Naive thymus-derived CD4-positive, alpha-beta T cell (primary cell): ENCODE measurements at regions not wholly inside any gene's neighbourhood (a gene's known extent, or its start where the extent isn't known, plus 50 kb on each side); places are given as distances from the start of the nearest gene placed in this dataset.

Source experiments
- ATAC-seq: fragments of 150-1000 bp; cut with Tn5 transposase; 2 replicates; pipeline ENCODE4 v1.10.0; 2021; ENCODE audit warnings: mild to moderate bottlenecking, moderate library complexity
- CTCF ChIA-PET: fragments of 350-600 bp; sonication (Branson Sonifier 250); formaldehyde crosslinking; loops from one replicate; lab custom pipeline; 2021; ENCODE audit warnings: antibody characterized with exemption; lab: Charles Lee
- POLR2A ChIA-PET: fragments of 350-600 bp; sonication (Branson Sonifier 250); formaldehyde crosslinking; loops from one replicate; lab custom pipeline; 2021; ENCODE audit warnings: antibody characterized with exemption, inconsistent platforms; lab: Charles Lee
- DNase-seq, 9 donors: peaks; one replicate each; pipeline versions ENCODE4 v3.0.0 to v3.0.0-alpha.2; 2020 to 2022; ENCODE audit warnings: mixed read lengths in 1 of 9
- H3K27ac ChIP-seq: one replicate; pipeline ENCODE4 v1.7.0; 2013; ENCODE audit warnings: mild to moderate bottlenecking, low read depth, low read length, moderate library complexity
- H3K27me3 ChIP-seq, 2 donors: one replicate each; pipeline ENCODE4 v1.7.0; 2013; ENCODE audit warnings: low read length in 2 of 2, mild to moderate bottlenecking in 2 of 2, moderate library complexity in 2 of 2; ENCODE audit not compliant: control insufficient read depth in 2 of 2, insufficient read depth in 2 of 2
- H3K36me3 ChIP-seq, 3 experiments: 1 replicate in 2 of 3; 2 replicates in 1 of 3; pipeline ENCODE4 v1.7.0; 2013; ENCODE audit warnings: low read length in 3 of 3, mild to moderate bottlenecking in 3 of 3, moderate library complexity in 1 of 3; ENCODE audit not compliant: insufficient read depth in 3 of 3, control insufficient read depth in 2 of 3
- H3K4me1 ChIP-seq, 2 donors: one replicate each; pipeline ENCODE4 v1.7.0; 2013; ENCODE audit warnings: low read length in 2 of 2, mild to moderate bottlenecking in 2 of 2, moderate library complexity in 1 of 2; ENCODE audit not compliant: control insufficient read depth in 2 of 2, insufficient read depth in 2 of 2
- H3K4me3 ChIP-seq: 2 replicates; pipeline ENCODE4 v1.7.0; 2013; ENCODE audit warnings: mild to moderate bottlenecking, low read length
- H3K9me3 ChIP-seq, 3 experiments: 1 replicate in 2 of 3; 2 replicates in 1 of 3; pipeline ENCODE4 v1.7.0; 2013; ENCODE audit warnings: low read length in 3 of 3; ENCODE audit not compliant: control insufficient read depth in 2 of 3
- H3K27ac Mint-ChIP-seq, 9 donors: one replicate each; pipeline ENCODE4 v1.8.0; 2020 to 2022; ENCODE audit warnings: mixed read lengths in 9 of 9, mild to moderate bottlenecking in 8 of 9, moderate library complexity in 5 of 9, inconsistent platforms in 2 of 9
- H3K27me3 Mint-ChIP-seq, 5 donors: one replicate each; pipeline ENCODE4 v1.8.0; 2021 to 2022; ENCODE audit warnings: mixed read lengths in 5 of 5, mild to moderate bottlenecking in 1 of 5
- H3K36me3 Mint-ChIP-seq, 5 donors: one replicate each; pipeline ENCODE4 v1.8.0; 2020 to 2022; ENCODE audit warnings: mixed read lengths in 5 of 5, mild to moderate bottlenecking in 3 of 5, inconsistent platforms in 1 of 5
- H3K4me1 Mint-ChIP-seq, 7 donors: one replicate each; pipeline ENCODE4 v1.8.0; 2020 to 2022; ENCODE audit warnings: mixed read lengths in 7 of 7, mild to moderate bottlenecking in 3 of 7, inconsistent platforms in 1 of 7
- H3K4me3 Mint-ChIP-seq, 10 donors: one replicate each; pipeline ENCODE4 v1.8.0; 2020 to 2022; ENCODE audit warnings: mild to moderate bottlenecking in 10 of 10, mixed read lengths in 10 of 10, moderate library complexity in 6 of 10, inconsistent platforms in 2 of 10
- H3K9me3 Mint-ChIP-seq, 11 donors: one replicate each; pipeline ENCODE4 v1.8.0; 2020 to 2022; ENCODE audit warnings: mixed read lengths in 11 of 11, mild to moderate bottlenecking in 4 of 11, inconsistent platforms in 1 of 11, moderate library complexity in 1 of 11
- intact Hi-C, 2 donors: fragments of 100-400 bp; cut with micrococcal nuclease; formaldehyde crosslinking; loops; one replicate each; pipeline ENCODE4 v1.15.1; 2023

DNA sequence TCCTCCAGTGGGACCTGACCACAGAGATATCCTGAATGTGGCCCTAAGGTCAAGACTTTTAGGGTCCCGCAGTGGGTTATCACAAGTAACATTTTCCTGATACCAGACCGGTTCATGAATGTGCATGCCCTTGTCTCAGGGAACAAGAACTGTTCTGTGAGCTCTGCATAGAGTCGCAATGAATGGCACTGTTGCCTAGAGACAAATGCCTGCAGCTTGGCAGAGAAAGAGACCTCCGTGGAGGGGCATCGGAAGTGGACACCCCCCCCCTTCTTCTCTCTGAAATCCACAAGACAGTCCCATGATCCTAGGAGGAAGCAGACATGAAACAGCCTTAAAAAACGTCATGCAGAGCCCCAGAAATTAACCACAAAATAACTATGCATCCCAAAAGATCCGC lies 714.4 kb upstream of the TSPY4 start:
- Mint-ChIP-seq H3K36me3 (no peaks in the 10 kb centered on the region), H3K27me3 (no peaks in the 10 kb centered on the region), H3K9me3 (no peaks in the 10 kb centered on the region), H3K4me3 (no peak overlapping the region), H3K27ac (no peak overlapping the region), H3K4me1 (no peaks in the 10 kb centered on the region)
- Histone ChIP-seq H3K9me3 (no peaks in the 10 kb centered on the region), H3K4me3 (no peak overlapping the region), H3K27me3 (no peaks in the 10 kb centered on the region), H3K27ac (no peak overlapping the region), H3K36me3 (no peaks in the 10 kb centered on the region), H3K4me1 (no peaks in the 10 kb centered on the region)
- POLR2A ChIA-PET = no interaction called here
- CTCF ChIA-PET = no interaction called here
- intact Hi-C loops = no loop called here
- no peak for ATAC-seq
- no peak for DNase-seq

GRCh38 chrY:8629636-8630035 lies 707.6 kb upstream of the TSPY4 start:
- Histone ChIP-seq H3K4me3 (no peak overlapping the region), H3K4me1 (no peaks in the 10 kb centered on the region), H3K27ac (no peak overlapping the region), H3K9me3 (no peaks in the 10 kb centered on the region), H3K27me3 (no peaks in the 10 kb centered on the region), H3K36me3 (no peaks in the 10 kb centered on the region)
- ATAC-seq = no peak
- H3K4me3 Mint-ChIP-seq = no peak overlapping the region
- H3K36me3 Mint-ChIP-seq = no peaks in the 10 kb centered on the region
- H3K4me1 Mint-ChIP-seq = no peaks in the 10 kb centered on the region
- H3K27me3 Mint-ChIP-seq = no peaks in the 10 kb centered on the region
- CTCF ChIA-PET = no interaction called here
- peaks cover 0 to 4% (median 0%) of the 10 kb centered on the region in 11 donors for H3K9me3 Mint-ChIP-seq
- no peak for DNase-seq
- no peak overlapping the region for H3K27ac Mint-ChIP-seq
- intact Hi-C loops = no loop called here
- POLR2A ChIA-PET = no interaction called here

- Mint-ChIP-seq H3K27me3 (no peaks in the 10 kb centered on the region), H3K9me3 (peaks cover 0 to 4% (median 0%) of the 10 kb centered on the region in 11 donors), H3K36me3 (no peaks in the 10 kb centered on the region), H3K4me1 (no peaks in the 10 kb centered on the region), H3K4me3 (no peak overlapping the region), H3K27ac (no peak overlapping the region)
- intact Hi-C loops = no loop called here
- Histone ChIP-seq H3K9me3 (no peaks in the 10 kb centered on the region), H3K27me3 (no peaks in the 10 kb centered on the region), H3K27ac (no peak overlapping the region), H3K4me1 (no peaks in the 10 kb centered on the region), H3K4me3 (no peak overlapping the region), H3K36me3 (no peaks in the 10 kb centered on the region)
- ChIA-PET POLR2A (no interaction called here), CTCF (no interaction called here)
- ATAC-seq (no peak), DNase-seq (no peak)
Observed at GRCh38 chrY:8638111-8638510, 699.2 kb upstream of the TSPY4 start.

- H3K27ac Mint-ChIP-seq = no peak overlapping the region
- H3K36me3 Mint-ChIP-seq = no peaks in the 10 kb centered on the region
- intact Hi-C loops = no loop called here
- H3K9me3 Mint-ChIP-seq = no peaks in the 10 kb centered on the region
- ChIA-PET POLR2A (no interaction called here), CTCF (no interaction called here)
- Histone ChIP-seq H3K36me3 (no peaks in the 10 kb centered on the region), H3K9me3 (no peaks in the 10 kb centered on the region), H3K27me3 (no peaks in the 10 kb centered on the region), H3K4me3 (no peak overlapping the region), H3K27ac (no peak overlapping the region), H3K4me1 (no peaks in the 10 kb centered on the region)
- no peak overlapping the region for H3K4me3 Mint-ChIP-seq
- no peaks in the 10 kb centered on the region for H3K4me1 Mint-ChIP-seq
- ATAC-seq = no peak
- no peak for DNase-seq
- H3K27me3 Mint-ChIP-seq = peaks cover 0 to 7% (median 0%) of the 10 kb centered on the region in 5 donors
Observed at GRCh38 chrY:8644926-8645325, 692.3 kb upstream of the TSPY4 start.

- no peak for ATAC-seq
- Histone ChIP-seq H3K4me3 (no peak overlapping the region), H3K27ac (no peak overlapping the region), H3K4me1 (no peaks in the 10 kb centered on the region), H3K36me3 (no peaks in the 10 kb centered on the region), H3K9me3 (no peaks in the 10 kb centered on the region), H3K27me3 (no peaks in the 10 kb centered on the region)
- ChIA-PET CTCF (no interaction called here), POLR2A (no interaction called here)
- Mint-ChIP-seq H3K36me3 (no peaks in the 10 kb centered on the region), H3K4me3 (no peak overlapping the region), H3K4me1 (no peaks in the 10 kb centered on the region), H3K27ac (no peak overlapping the region), H3K27me3 (peaks cover 0 to 3% (median 0%) of the 10 kb centered on the region in 5 donors), H3K9me3 (no peaks in the 10 kb centered on the region)
- DNase-seq = no peak
- intact Hi-C loops = no loop called here
Observed at GRCh38 chrY:8652445-8652844, 684.8 kb upstream of the TSPY4 start.

- no peaks in the 10 kb centered on the region for H3K27me3 Mint-ChIP-seq
- no peak overlapping the region for H3K4me3 Mint-ChIP-seq
- DNase-seq = no peak
- H3K4me3 ChIP-seq = no peak overlapping the region
- no peak overlapping the region for H3K27ac ChIP-seq
- H3K36me3 Mint-ChIP-seq = no peaks in the 10 kb centered on the region
- H3K9me3 Mint-ChIP-seq = no peaks in the 10 kb centered on the region
- no peak for ATAC-seq
- H3K9me3 ChIP-seq = no peaks in the 10 kb centered on the region
- H3K4me1 Mint-ChIP-seq = no peaks in the 10 kb centered on the region
- no peaks in the 10 kb centered on the region for H3K36me3 ChIP-seq
- intact Hi-C loops = no loop called here
- POLR2A ChIA-PET = no interaction called here
- CTCF ChIA-PET = no interaction called here
- H3K27ac Mint-ChIP-seq = no peak overlapping the region
- H3K27me3 ChIP-seq = no peaks in the 10 kb centered on the region
- H3K4me1 ChIP-seq = no peaks in the 10 kb centered on the region
Observed at GRCh38 chrY:8655017-8655416, 682.2 kb upstream of the TSPY4 start.

DNA sequence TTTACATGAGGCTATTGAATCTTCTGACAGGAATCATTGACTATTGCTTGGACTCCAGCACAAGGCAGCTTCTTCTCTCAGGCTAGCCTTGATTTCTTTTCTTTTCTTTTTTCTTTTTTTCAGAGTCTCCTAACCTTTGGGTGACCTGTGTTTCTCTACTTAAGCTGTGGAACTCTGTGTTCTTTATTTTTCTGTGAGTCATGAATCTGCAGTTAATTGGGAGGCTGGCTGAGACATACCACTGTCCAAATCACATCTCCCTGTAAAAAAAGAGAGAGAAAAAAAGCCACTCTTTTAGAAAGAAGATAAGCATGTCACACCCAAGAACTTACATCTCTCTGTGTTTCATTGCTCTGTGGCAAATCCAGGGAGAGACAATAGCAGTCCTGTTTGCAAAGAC lies 681.2 kb upstream of the TSPY4 start:
- intact Hi-C loops = no loop called here
- ChIA-PET POLR2A (no interaction called here), CTCF (no interaction called here)
- Histone ChIP-seq H3K36me3 (no peaks in the 10 kb centered on the region), H3K9me3 (no peaks in the 10 kb centered on the region), H3K27ac (no peak overlapping the region), H3K27me3 (no peaks in the 10 kb centered on the region), H3K4me3 (no peak overlapping the region), H3K4me1 (no peaks in the 10 kb centered on the region)
- Mint-ChIP-seq H3K4me3 (no peak overlapping the region), H3K27ac (no peak overlapping the region), H3K4me1 (no peaks in the 10 kb centered on the region), H3K27me3 (no peaks in the 10 kb centered on the region), H3K9me3 (peaks cover 0 to 3% (median 0%) of the 10 kb centered on the region in 11 donors), H3K36me3 (no peaks in the 10 kb centered on the region)
- ATAC-seq = no peak
- no peak for DNase-seq
